Stomach (tissue), 4 donors: ENCODE measurements at regions not wholly inside any gene's neighbourhood (a gene's known extent, or its start where the extent isn't known, plus 50 kb on each side); places are given as distances from the start of the nearest gene placed in this dataset.

Experiments used
- CTCF ChIP-seq, 7 experiments: fragments of 450-650 bp in 4 of 7; fragments of 200-600 bp in 3 of 7; sonication (generic) in 3 of 7; IDR thresholded peaks; one replicate each; pipeline ENCODE4 v1.5.1; 2016 to 2019; ENCODE audit warnings: antibody characterized with exemption in 7 of 7, control low read depth in 2 of 7, mild to moderate bottlenecking in 1 of 7
- EP300 ChIP-seq: sonication (generic); formaldehyde crosslinking; IDR thresholded peaks from one replicate; pipeline ENCODE4 v1.6.1; 2017; ENCODE audit warnings: antibody characterized with exemption

- TF ChIP-seq EP300, result no peak
- no peak for TF ChIP-seq CTCF (IDR thresholded peaks at IDR 0.05)
Measured at GRCh38 chr1:96366516-96366915, 355.1 kb upstream of the PTBP2 start.
